A673 (cell line): ENCODE measurements at regions not wholly inside any gene's neighbourhood (a gene's known extent, or its start where the extent isn't known, plus 50 kb on each side); places are given as distances from the start of the nearest gene placed in this dataset.

Experiments
- CTCF ChIP-seq: fragments of 300-800, 200-600 bp; sonication (generic); conservative IDR thresholded peaks from 2 replicates; pipeline ENCODE4 v1.5.1; 2017; ENCODE audit warnings: low read depth, mild to moderate bottlenecking, antibody characterized with exemption, low read length, moderate library complexity, mixed read lengths
- EZH2 ChIP-seq: fragments of 200-600 bp; sonication (generic); IDR thresholded peaks from 2 replicates; pipeline ENCODE4 v1.6.1; 2017; ENCODE audit warnings: borderline replicate concordance, low read depth, mild to moderate bottlenecking, mixed read lengths, antibody characterized with exemption, low read length; ENCODE audit not compliant: poor library complexity, severe bottlenecking

GRCh38 chr17:77637818-77638575, 320.5 kb upstream of the TNRC6C start:
- TF ChIP-seq CTCF = no peak
- no peak for TF ChIP-seq EZH2
